NCI-H69 (cell line): ENCODE measurements at regions not wholly inside any gene's neighbourhood (a gene's known extent, or its start where the extent isn't known, plus 50 kb on each side); places are given as distances from the start of the nearest gene placed in this dataset.

Experiments used
- DNase-seq: peaks from one replicate; lab custom pipeline; 2025; lab: John Stamatoyannopoulos, UW

- DNase-seq: no peak
Measured at GRCh38 chr5:23579566-23579965, 72.2 kb downstream of the PRDM9 start.

DNA sequence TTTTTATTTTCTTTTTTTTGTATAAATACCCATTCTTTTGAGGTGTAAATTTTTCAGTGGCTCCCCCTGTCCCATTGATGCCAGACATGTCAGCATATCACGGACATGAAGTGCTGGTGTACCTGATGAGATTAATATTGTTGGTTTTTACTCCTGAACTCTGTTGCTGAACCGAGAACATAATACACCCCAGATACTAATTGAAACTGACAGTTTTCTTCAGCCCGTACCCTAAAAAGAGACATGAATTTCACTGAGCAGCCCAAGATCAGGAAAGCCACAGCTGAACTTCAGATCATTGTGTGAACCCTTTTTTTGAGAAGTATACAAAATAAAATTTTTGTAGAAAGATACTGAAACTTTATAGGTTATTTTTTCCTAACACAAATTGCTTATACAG, 75.7 kb downstream of the PRDM9 start:
- DNase-seq: no peak

- no peak for DNase-seq
Measured at GRCh38 chr5:23588841-23589326, 81.5 kb downstream of the PRDM9 start.

DNA sequence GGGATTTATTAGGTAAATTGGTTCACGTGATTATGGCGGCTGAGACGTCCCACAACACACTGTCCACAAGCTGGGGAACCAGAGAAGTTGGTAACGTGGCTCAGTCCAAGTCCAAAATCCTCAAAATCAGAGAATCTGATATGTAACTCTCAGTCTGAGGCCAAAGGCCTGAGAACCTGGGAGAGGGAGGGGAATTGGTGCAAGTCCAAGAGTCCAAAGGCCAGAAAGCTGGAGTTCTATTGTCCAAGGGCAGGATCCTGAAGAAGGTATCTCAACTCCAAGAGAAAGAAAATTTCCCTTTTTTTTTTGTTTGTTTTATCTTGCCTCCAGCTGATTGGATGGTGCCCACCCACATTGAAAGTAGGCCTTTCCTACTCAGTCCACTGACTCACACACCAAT, 83.8 kb downstream of the PRDM9 start:
- no peak for DNase-seq

GRCh38 chr5:23606927-23607326, 99.5 kb downstream of the PRDM9 start:
- no peak for DNase-seq

- DNase-seq: no peak
Measured at GRCh38 chr5:23612701-23613100, 105.3 kb downstream of the PRDM9 start.

GRCh38 chr5:23613566-23613965, 106.2 kb downstream of the PRDM9 start:
- DNase-seq: no peak

- no peak for DNase-seq
Measured at GRCh38 chr5:23614422-23614821, 107.0 kb downstream of the PRDM9 start.

DNA sequence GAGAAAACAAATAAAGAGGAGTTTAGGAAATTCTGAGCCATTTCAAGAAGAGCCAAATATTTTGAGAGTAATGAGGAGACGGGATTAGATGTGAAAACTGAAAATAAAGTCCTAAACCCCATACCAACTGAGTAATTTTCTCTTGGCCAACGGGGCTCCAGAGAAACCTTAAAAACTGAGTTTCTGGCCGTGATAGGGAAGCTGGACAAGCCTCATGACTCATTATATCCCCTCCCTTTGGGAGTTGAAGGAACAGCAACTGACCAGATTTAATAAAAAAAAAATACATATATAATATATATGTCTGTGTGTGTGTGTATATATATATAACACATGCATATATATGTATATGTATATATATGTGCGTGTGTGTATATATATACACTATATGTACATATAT, 119.6 kb downstream of the PRDM9 start:
- no peak for DNase-seq

DNA sequence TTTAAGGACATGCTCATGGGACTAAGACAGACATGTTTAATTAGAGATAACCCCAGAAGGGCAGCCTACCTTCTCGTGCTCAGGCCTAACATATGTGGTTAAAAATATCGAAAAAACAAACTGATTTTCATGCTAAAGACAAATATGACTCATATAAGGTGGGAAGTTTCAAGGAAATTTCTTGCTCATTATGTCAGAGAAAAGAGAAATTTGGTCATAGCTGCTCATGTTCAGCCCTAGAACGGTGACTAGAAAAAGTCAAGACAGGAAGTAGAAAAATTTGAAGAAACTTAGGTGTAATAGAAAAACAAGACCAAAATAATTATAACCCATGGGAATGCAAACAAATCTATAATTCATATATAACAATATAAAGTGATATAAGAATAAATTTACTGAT, 120.6 kb downstream of the PRDM9 start:
- no peak for DNase-seq

DNA sequence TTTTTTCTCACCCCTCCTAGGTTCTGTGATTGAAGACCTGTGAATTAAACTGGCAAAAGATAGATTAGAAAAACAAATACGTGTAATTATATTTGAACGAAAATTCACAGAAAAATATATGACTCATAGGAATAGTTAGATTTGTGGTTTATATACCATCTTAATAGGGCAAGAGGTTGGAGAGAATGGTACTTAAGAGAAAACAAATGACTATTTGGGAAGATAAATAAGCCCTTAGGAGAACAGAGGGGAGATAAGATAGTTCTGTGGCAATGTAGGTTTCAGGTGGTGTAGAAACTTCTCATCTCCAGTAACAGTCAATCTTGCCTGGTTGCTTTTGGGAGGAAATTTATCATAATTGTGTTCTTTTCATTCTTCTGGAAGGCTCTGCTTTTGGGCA, 122.0 kb downstream of the PRDM9 start:
- DNase-seq: no peak

DNA sequence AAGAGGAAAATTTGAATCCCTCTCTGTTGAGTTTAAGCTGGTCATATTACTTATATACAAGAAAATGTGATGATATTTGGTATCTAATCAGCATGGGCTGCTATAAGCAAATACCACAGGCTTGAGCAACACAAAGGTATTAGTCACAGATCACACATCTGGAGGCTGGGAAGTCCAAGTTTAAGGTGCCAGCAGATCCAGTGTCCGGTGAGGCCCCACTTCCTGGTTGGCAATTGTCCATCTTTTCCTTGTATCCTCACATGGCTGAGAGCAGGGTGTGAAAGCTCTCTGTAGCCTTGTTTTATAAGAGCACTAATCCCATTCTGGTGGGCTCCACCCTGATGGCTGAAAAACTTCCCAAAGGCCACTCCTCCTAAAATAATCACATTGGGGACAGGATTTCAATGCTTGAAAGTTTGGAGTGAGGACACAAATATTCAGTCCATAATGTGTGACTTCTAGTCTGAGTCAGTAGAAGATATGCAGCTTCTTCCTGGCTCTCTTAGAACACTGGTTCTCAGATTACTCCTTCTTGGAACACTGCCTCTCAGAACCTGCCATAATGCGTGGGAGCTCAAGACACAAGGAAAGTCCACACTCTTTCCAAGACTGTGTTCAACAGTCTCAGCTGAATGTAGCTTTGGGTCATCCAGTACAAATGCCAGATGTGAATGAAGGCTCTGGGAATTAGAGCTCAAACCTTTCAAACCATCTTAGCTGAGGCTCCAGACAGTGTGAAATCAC, 124.1 kb downstream of the PRDM9 start:
- peak; percentile 36 for DNase-seq

GRCh38 chr5:23635938-23636337, 128.5 kb downstream of the PRDM9 start:
- no peak for DNase-seq

- no peak for DNase-seq
Measured at GRCh38 chr5:23639326-23639725, 131.9 kb downstream of the PRDM9 start.

DNA sequence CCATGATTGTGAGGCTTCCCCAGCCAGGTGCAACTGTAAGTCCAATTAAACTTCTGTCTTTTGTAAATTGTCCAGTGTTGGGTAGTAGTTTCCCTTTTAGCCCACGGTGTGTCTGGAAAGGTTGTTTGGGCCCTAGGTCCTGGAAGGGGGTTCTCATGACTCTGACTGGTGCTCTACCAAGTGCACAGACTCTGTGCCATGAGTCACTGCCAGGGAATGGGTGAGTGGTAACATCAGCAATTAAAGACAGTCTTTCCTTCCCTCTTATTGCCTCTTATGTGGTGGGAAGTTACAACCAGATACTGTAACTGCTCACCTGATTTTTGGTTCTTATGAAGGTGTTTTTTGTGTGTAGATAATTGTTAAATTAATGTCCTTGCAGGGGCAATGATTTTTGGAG, 141.2 kb downstream of the PRDM9 start:
- no peak for DNase-seq

DNA sequence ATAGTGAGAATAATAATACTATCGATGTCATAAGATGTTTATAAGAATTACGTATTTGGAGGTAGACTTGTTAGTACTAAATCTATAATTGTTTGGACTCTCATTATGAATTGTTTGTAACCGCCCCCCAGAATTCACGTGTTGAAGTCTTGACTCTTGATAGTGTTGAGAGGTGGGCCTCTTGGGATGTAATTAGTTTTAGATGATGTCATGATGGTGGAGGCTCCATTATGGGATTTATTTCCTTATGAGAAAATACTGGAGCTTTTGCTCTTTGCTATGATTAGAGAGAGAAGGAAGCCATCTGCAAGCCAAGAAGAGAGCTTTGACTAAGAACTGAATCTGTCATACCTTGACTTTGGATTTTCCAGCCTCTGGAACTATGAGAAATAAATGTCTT, 142.2 kb downstream of the PRDM9 start:
- no peak for DNase-seq

DNA sequence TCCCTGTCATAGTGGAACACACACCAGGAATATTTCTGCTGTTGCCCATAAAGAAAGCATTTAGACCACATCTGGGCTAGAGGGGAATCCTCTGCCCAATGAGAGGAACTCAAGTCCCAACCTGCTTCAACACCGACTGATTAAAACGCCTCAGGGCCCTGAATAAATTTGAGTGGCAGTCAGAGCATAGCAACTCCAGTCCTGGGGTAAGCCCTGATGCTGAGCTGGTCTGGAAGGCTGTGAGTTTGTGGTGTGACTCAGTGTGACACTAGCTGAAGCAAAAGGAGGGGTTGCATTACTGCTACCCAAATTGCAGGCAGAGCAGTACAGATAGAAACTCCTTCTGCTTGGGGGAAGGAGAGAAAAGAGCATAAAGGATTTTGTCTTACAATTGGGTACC, 148.3 kb downstream of the PRDM9 start:
- DNase-seq: no peak

- DNase-seq: no peak
Measured at GRCh38 chr5:23675456-23675855, 168.0 kb downstream of the PRDM9 start.

GRCh38 chr5:23677996-23678395, 170.6 kb downstream of the PRDM9 start:
- no peak for DNase-seq

DNA sequence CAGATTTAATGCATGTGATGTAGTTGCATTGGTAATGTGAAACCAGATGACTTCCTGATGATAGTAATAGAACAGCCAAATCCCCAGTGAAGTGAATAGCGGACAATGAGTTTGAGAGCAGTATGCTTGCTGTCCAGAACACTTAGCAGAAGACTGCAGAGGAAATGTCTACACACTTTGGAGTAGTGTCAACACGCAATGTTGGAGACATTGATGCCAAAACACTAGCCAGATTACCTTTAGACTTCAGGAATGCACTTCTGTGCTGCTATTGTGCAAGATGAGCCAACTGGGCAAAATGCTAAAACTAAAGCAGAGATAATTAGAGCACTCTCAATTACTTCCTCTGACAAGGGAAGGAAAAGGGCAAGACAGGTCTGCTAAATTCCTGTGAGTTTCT, 176.7 kb downstream of the PRDM9 start:
- DNase-seq: no peak

GRCh38 chr5:23703940-23704855, 196.8 kb downstream of the PRDM9 start:
- DNase-seq: peak; percentile 89

- no peak for DNase-seq
Measured at GRCh38 chr5:23717486-23717885, 210.1 kb downstream of the PRDM9 start.

- DNase-seq: no peak
Measured at GRCh38 chr5:23718564-23718963, 211.2 kb downstream of the PRDM9 start.
